ENCODE measurements at regions not wholly inside any gene's neighbourhood (a gene's known extent, or its start where the extent isn't known, plus 50 kb on each side); places are given as distances from the start of the nearest gene placed in this dataset.
A peak's percentile ranks its signal among the peaks of the same experiment; 100 is the strongest.

DNA sequence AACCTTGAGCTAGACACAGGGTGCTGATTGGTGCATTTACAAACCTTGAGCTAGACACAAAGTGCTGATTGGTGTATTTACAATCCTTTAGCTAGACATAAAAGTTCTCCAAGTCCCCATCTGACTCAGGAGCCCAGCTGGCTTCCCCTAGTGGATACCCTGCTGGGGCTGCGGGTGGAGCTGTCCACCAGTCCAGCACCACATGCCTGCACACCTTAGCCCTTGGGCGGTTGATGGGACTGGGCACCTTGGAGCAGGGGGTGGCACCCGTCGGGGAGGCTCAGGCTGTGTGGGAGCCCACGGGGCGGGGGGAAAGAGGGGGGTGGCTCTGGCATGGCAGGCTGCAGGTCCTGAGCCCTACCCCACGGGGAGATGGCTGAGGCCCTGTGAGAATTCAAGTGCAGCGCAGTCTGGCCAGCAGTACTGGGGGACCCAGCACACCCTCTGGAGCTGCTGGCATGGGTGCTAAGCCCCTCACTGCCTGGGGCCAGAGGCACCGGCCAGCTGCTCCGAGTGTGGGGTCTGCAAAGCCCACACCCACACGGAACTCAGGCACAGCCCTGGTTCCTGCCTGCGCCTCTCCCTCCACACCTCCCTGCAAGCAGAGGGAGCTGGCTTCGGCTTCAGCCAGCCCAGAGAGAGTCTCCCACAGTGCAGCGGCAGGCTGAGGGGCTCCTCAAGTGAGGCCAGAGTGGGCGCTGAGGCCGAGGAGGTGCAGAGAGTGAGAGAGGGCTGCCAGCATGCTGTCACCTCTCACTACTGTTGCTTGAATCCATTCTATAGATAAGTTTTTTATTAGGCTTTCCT is 369.8 kb upstream of the SMIM30 start:
- Histone ChIP-seq H3K4me1 (no peaks in the 10 kb centered on the region), H3K36me3 (no peaks in the 10 kb centered on the region), H3K27me3 (no peaks in the 10 kb centered on the region), H3K27ac (no peak overlapping the region), H3K9me3 (peaks cover 0 to 40% (median 0%) of the 10 kb centered on the region in 11 donors), H3K4me3 (no peak overlapping the region)
- no peak for DNase-seq
- intact Hi-C loops (cut with DNase I): no loop called here
- peak in 1 of 8 donors; percentile 67 for ATAC-seq
- WGBS, 2 donors: 84 to 85% methylated on average over 16 of the region's 16 CpGs
- TF ChIP-seq, protein P1, sequence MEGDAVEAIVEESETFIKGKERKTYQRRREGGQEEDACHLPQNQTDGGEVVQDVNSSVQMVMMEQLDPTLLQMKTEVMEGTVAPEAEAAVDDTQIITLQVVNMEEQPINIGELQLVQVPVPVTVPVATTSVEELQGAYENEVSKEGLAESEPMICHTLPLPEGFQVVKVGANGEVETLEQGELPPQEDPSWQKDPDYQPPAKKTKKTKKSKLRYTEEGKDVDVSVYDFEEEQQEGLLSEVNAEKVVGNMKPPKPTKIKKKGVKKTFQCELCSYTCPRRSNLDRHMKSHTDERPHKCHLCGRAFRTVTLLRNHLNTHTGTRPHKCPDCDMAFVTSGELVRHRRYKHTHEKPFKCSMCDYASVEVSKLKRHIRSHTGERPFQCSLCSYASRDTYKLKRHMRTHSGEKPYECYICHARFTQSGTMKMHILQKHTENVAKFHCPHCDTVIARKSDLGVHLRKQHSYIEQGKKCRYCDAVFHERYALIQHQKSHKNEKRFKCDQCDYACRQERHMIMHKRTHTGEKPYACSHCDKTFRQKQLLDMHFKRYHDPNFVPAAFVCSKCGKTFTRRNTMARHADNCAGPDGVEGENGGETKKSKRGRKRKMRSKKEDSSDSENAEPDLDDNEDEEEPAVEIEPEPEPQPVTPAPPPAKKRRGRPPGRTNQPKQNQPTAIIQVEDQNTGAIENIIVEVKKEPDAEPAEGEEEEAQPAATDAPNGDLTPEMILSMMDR (IDR thresholded peaks at IDR 0.05): no peak

- Histone ChIP-seq H3K9me3 (peaks cover 0 to 44% (median 0%) of the 10 kb centered on the region in 11 donors), H3K27me3 (no peaks in the 10 kb centered on the region), H3K4me3 (no peak overlapping the region), H3K4me1 (no peaks in the 10 kb centered on the region), H3K36me3 (no peaks in the 10 kb centered on the region), H3K27ac (no peak overlapping the region)
- TF ChIP-seq, protein P1 (IDR thresholded peaks at IDR 0.05): no peak
- DNase-seq: no peak
- WGBS, 2 donors: 84 to 90% methylated on average over 2 of the region's 2 CpGs
- ATAC-seq: no peak
- intact Hi-C loops (cut with DNase I): no loop called here
Measured at GRCh38 chr7:113486548-113486947, 368.2 kb upstream of the SMIM30 start.

DNA sequence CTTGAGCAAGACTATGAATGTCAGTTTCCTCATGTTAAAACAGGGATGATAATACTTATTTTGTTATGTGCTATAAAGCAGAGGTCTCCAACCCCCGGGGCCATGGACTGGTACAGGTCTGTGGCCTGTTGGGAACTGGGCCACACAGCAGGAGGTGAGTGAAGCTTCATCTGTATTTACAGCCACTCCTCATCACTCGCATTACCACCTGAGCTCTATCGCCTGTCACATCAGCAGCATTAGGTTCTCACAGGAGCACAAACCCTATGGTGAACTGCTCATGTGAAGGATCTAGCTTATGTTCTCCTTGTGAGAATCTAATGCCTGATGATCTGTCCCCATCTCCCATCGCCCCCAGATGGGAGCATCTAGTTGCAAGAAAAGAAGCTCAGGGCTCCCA is 365.3 kb upstream of the SMIM30 start:
- WGBS, 2 donors: 86 to 87% methylated on average over 4 of the region's 4 CpGs
- intact Hi-C loops (cut with DNase I): no loop called here
- DNase-seq: no peak
- H3K27me3 ChIP-seq: no peaks in the 10 kb centered on the region
- no peak overlapping the region for H3K27ac ChIP-seq
- no peaks in the 10 kb centered on the region for H3K36me3 ChIP-seq
- H3K4me1 ChIP-seq: no peaks in the 10 kb centered on the region
- TF ChIP-seq, protein P1 (IDR thresholded peaks at IDR 0.05): no peak
- H3K9me3 ChIP-seq: peaks cover 0 to 43% (median 3%) of the 10 kb centered on the region in 11 donors
- H3K4me3 ChIP-seq: no peak overlapping the region
- no peak for ATAC-seq

- DNase-seq: no peak
- no peak overlapping the region for H3K4me3 ChIP-seq
- intact Hi-C loops (cut with DNase I): no loop called here
- H3K27me3 ChIP-seq: no peaks in the 10 kb centered on the region
- WGBS, 2 donors: 47 to 57% methylated on average over 3 of the region's 3 CpGs
- H3K36me3 ChIP-seq: no peaks in the 10 kb centered on the region
- TF ChIP-seq, protein P1 (IDR thresholded peaks at IDR 0.05): no peak
- no peaks in the 10 kb centered on the region for H3K4me1 ChIP-seq
- H3K27ac ChIP-seq: no peak overlapping the region
- peaks cover 0 to 30% (median 3%) of the 10 kb centered on the region in 11 donors for H3K9me3 ChIP-seq
- ATAC-seq: no peak
Measured at GRCh38 chr7:113480537-113480936, 362.2 kb upstream of the SMIM30 start.
